ENCODE measurements at regions not wholly inside any gene's neighbourhood (a gene's known extent, or its start where the extent isn't known, plus 50 kb on each side); places are given as distances from the start of the nearest gene placed in this dataset.
"Not testable (repeated sequence)": the region's sequence is repeated elsewhere in the genome, so short reads cannot be mapped to it uniquely, and the experiment has no call there.

DNA sequence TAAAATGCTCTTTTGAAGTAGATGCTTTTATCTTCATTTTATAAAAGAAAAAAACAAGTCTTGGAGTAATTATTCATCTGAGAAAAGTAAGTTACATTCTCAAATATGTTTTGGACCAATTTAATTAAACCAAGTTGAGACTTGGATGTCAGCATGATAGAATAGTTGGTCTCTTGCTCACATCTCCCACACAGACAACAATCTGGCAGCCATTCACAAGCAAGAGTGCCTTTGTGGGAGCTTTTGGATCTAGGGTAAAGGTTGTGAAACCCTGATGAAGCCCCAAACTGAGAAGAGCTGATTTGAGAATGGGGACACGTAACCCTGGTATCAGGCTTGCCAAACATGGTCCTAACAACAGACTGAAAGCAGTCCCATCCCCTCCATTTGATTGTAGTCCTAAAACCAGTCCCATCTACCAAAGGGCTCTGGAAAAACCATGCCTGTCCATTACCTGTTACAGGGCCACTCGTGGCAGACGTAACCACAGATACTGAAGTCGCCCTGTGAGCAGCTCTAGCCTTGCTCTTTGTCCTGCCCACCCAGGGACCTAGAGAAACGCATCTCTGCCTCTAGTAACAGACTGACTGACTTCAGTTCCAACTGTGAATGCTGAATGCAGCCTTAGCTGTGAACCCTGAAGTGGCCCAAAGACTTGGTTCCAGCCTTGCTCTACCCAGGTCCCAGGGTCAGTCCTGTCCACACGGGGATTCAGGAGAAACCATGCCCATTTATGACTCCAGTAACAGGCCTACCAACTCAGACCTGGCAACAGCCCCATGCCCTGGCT, 145.5 kb upstream of the SYNPR start:
- H3K36me3 ChIP-seq (ENCODE audit: control insufficient read depth in 2 of 2, insufficient read depth in 2 of 2, low read length in 1 of 2), result no peaks in the 10 kb centered on the region
- WGBS, result 74% methylated on average over 6 of the region's 6 CpGs
- no peaks in the 10 kb centered on the region for H3K9me3 ChIP-seq (ENCODE audit: control insufficient read depth in 2 of 2, insufficient read depth in 1 of 2, low read length in 1 of 2)
- no peak overlapping the region for H3K27ac ChIP-seq (ENCODE audit: low read depth in 1 of 2, low read length in 1 of 2)
- H3K4me1 ChIP-seq (ENCODE audit: control insufficient read depth in 2 of 2, insufficient read depth in 2 of 2, low read length in 2 of 2), result no peaks in the 10 kb centered on the region
- H3K4me3 ChIP-seq (ENCODE audit: low read length in 2 of 2), result no peak overlapping the region
- H3K27me3 ChIP-seq (ENCODE audit: control insufficient read depth in 2 of 2, insufficient read depth in 1 of 2, low read length in 1 of 2), result no peaks in the 10 kb centered on the region
- DNase-seq (ENCODE audit: low read depth in 6 of 9, low spot score in 9 of 9), result no peak

DNA sequence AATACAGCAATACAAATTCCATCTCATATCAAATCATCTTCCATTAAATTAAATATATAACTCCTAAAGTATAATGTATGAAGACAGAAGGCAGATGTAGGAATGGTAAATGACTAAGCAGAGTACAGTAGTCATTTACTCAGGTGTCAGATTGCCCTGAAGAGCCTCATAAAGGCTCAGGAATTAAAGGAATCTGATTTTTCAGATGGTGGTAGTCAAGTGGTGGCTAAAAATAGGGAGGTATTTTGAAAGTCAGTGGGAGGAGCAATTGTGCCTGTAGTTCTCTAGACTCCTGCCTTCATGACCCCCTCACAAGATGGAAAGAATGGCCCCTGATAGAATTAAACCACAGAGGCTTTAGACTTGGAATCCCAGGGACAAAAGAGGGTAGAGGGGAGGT, 142.7 kb upstream of the SYNPR start:
- Histone ChIP-seq H3K27ac (ENCODE audit: low read depth in 1 of 2, low read length in 1 of 2) (no peak overlapping the region), H3K27me3 (ENCODE audit: control insufficient read depth in 2 of 2, insufficient read depth in 1 of 2, low read length in 1 of 2) (no peaks in the 10 kb centered on the region), H3K36me3 (ENCODE audit: control insufficient read depth in 2 of 2, insufficient read depth in 2 of 2, low read length in 1 of 2) (no peaks in the 10 kb centered on the region), H3K4me3 (ENCODE audit: low read length in 2 of 2) (no peak overlapping the region), H3K9me3 (ENCODE audit: control insufficient read depth in 2 of 2, insufficient read depth in 1 of 2, low read length in 1 of 2) (no peaks in the 10 kb centered on the region), H3K4me1 (ENCODE audit: control insufficient read depth in 2 of 2, insufficient read depth in 2 of 2, low read length in 2 of 2) (no peaks in the 10 kb centered on the region)
- DNase-seq (ENCODE audit: low read depth in 6 of 9, low spot score in 9 of 9), result no peak

- 93% methylated on average over 23 of the region's 26 CpGs for WGBS
- not testable (repeated sequence) for DNase-seq (ENCODE audit: low read depth in 6 of 9, low spot score in 9 of 9); H3K4me1 ChIP-seq (ENCODE audit: control insufficient read depth in 2 of 2, insufficient read depth in 2 of 2, low read length in 2 of 2); H3K9me3 ChIP-seq (ENCODE audit: control insufficient read depth in 2 of 2, insufficient read depth in 1 of 2, low read length in 1 of 2); H3K36me3 ChIP-seq (ENCODE audit: control insufficient read depth in 2 of 2, insufficient read depth in 2 of 2, low read length in 1 of 2); H3K27ac ChIP-seq (ENCODE audit: low read depth in 1 of 2, low read length in 1 of 2); H3K4me3 ChIP-seq (ENCODE audit: low read length in 2 of 2); H3K27me3 ChIP-seq (ENCODE audit: control insufficient read depth in 2 of 2, insufficient read depth in 1 of 2, low read length in 1 of 2)
Observed at GRCh38 chr3:63136249-63136648, 141.9 kb upstream of the SYNPR start.

- no peaks in the 10 kb centered on the region for H3K36me3 ChIP-seq (ENCODE audit: control insufficient read depth in 2 of 2, insufficient read depth in 2 of 2, low read length in 1 of 2)
- H3K27ac ChIP-seq (ENCODE audit: low read depth in 1 of 2, low read length in 1 of 2), result no peak overlapping the region
- no peak for DNase-seq (ENCODE audit: low read depth in 6 of 9, low spot score in 9 of 9)
- H3K27me3 ChIP-seq (ENCODE audit: control insufficient read depth in 2 of 2, insufficient read depth in 1 of 2, low read length in 1 of 2), result no peaks in the 10 kb centered on the region
- 52% methylated on average over 2 of the region's 2 CpGs for WGBS
- no peaks in the 10 kb centered on the region for H3K4me1 ChIP-seq (ENCODE audit: control insufficient read depth in 2 of 2, insufficient read depth in 2 of 2, low read length in 2 of 2)
- H3K9me3 ChIP-seq (ENCODE audit: control insufficient read depth in 2 of 2, insufficient read depth in 1 of 2, low read length in 1 of 2), result no peaks in the 10 kb centered on the region
- no peak overlapping the region for H3K4me3 ChIP-seq (ENCODE audit: low read length in 2 of 2)
Observed at GRCh38 chr3:63142681-63143080, 135.4 kb upstream of the SYNPR start.

DNA sequence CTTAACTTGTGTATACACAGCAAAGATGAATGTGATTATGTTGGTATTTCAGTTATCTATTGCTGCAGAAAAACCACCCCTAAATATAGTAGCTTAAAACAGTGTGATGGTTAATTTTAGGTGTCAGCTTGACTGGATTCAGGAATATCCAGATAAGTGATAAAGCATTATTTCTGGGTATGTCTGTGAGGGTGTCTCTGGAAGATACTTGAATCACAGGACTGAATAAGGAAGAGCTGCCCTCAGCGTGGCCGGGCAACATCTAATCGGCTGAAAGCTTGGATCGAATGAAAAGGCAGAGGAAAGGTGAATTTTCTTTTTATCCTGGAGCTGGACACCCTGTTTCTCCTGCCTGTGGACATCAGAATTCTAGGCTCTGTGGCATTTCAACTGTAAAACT, 132.0 kb upstream of the SYNPR start:
- Histone ChIP-seq H3K4me1 (ENCODE audit: control insufficient read depth in 2 of 2, insufficient read depth in 2 of 2, low read length in 2 of 2) (no peaks in the 10 kb centered on the region), H3K9me3 (ENCODE audit: control insufficient read depth in 2 of 2, insufficient read depth in 1 of 2, low read length in 1 of 2) (no peaks in the 10 kb centered on the region), H3K36me3 (ENCODE audit: control insufficient read depth in 2 of 2, insufficient read depth in 2 of 2, low read length in 1 of 2) (no peaks in the 10 kb centered on the region), H3K27ac (ENCODE audit: low read depth in 1 of 2, low read length in 1 of 2) (no peak overlapping the region), H3K4me3 (ENCODE audit: low read length in 2 of 2) (no peak overlapping the region), H3K27me3 (ENCODE audit: control insufficient read depth in 2 of 2, insufficient read depth in 1 of 2, low read length in 1 of 2) (no peaks in the 10 kb centered on the region)
- no peak for DNase-seq (ENCODE audit: low read depth in 6 of 9, low spot score in 9 of 9)
- 94% methylated on average over 4 of the region's 4 CpGs for WGBS

GRCh38 chr3:63150880-63151279, 127.2 kb upstream of the SYNPR start:
- Histone ChIP-seq H3K4me3 (ENCODE audit: low read length in 2 of 2) (no peak overlapping the region), H3K9me3 (ENCODE audit: control insufficient read depth in 2 of 2, insufficient read depth in 1 of 2, low read length in 1 of 2) (no peaks in the 10 kb centered on the region)
- WGBS, result 62% methylated on average over 3 of the region's 3 CpGs

GRCh38 chr3:63151897-63152296, 126.2 kb upstream of the SYNPR start:
- Histone ChIP-seq H3K36me3 (ENCODE audit: control insufficient read depth in 2 of 2, insufficient read depth in 2 of 2, low read length in 1 of 2) (no peaks in the 10 kb centered on the region), H3K9me3 (ENCODE audit: control insufficient read depth in 2 of 2, insufficient read depth in 1 of 2, low read length in 1 of 2) (no peaks in the 10 kb centered on the region), H3K4me1 (ENCODE audit: control insufficient read depth in 2 of 2, insufficient read depth in 2 of 2, low read length in 2 of 2) (no peaks in the 10 kb centered on the region), H3K27me3 (ENCODE audit: control insufficient read depth in 2 of 2, insufficient read depth in 1 of 2, low read length in 1 of 2) (no peaks in the 10 kb centered on the region), H3K4me3 (ENCODE audit: low read length in 2 of 2) (no peak overlapping the region), H3K27ac (ENCODE audit: low read depth in 1 of 2, low read length in 1 of 2) (no peak overlapping the region)
- DNase-seq (ENCODE audit: low read depth in 6 of 9, low spot score in 9 of 9), result no peak
- 90% methylated on average over 1 of the region's 1 CpG for WGBS

More at GRCh38 chr3:63150880-63151279, 127.2 kb upstream of the SYNPR start:
- no peak overlapping the region for H3K27ac ChIP-seq (ENCODE audit: low read depth in 1 of 2, low read length in 1 of 2)
- H3K27me3 ChIP-seq (ENCODE audit: control insufficient read depth in 2 of 2, insufficient read depth in 1 of 2, low read length in 1 of 2), result no peaks in the 10 kb centered on the region
- no peaks in the 10 kb centered on the region for H3K36me3 ChIP-seq (ENCODE audit: control insufficient read depth in 2 of 2, insufficient read depth in 2 of 2, low read length in 1 of 2)
- no peak for DNase-seq (ENCODE audit: low read depth in 6 of 9, low spot score in 9 of 9)
- no peaks in the 10 kb centered on the region for H3K4me1 ChIP-seq (ENCODE audit: control insufficient read depth in 2 of 2, insufficient read depth in 2 of 2, low read length in 2 of 2)

DNA sequence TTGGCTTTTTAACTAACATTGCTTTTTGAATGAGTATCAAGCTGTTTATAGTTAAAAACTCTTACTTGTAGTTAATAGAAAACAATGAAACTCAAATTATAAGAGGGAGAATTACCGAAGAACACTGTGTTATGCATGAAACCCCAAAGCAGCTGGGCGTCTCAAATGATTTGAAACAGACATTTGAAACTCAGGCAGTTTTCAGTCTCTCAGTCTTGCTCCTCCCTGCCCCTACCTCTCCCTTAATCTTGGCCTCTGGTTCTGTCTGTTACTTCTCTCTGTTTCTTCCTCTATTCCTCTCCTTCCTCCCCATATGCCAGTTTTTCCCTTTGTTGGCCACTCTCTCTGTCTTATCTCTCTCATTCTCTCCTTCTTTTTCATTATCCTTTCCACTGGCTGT, 118.3 kb upstream of the SYNPR start:
- H3K27ac ChIP-seq (ENCODE audit: low read depth in 1 of 2, low read length in 1 of 2), result no peak overlapping the region
- DNase-seq (ENCODE audit: low read depth in 6 of 9, low spot score in 9 of 9), result no peak
- 86% methylated on average over 2 of the region's 2 CpGs for WGBS
- no peaks in the 10 kb centered on the region for H3K9me3 ChIP-seq (ENCODE audit: control insufficient read depth in 2 of 2, insufficient read depth in 1 of 2, low read length in 1 of 2)
- H3K36me3 ChIP-seq (ENCODE audit: control insufficient read depth in 2 of 2, insufficient read depth in 2 of 2, low read length in 1 of 2), result no peaks in the 10 kb centered on the region
- no peaks in the 10 kb centered on the region for H3K27me3 ChIP-seq (ENCODE audit: control insufficient read depth in 2 of 2, insufficient read depth in 1 of 2, low read length in 1 of 2)
- H3K4me3 ChIP-seq (ENCODE audit: low read length in 2 of 2), result no peak overlapping the region
- H3K4me1 ChIP-seq (ENCODE audit: control insufficient read depth in 2 of 2, insufficient read depth in 2 of 2, low read length in 2 of 2), result no peaks in the 10 kb centered on the region

DNA sequence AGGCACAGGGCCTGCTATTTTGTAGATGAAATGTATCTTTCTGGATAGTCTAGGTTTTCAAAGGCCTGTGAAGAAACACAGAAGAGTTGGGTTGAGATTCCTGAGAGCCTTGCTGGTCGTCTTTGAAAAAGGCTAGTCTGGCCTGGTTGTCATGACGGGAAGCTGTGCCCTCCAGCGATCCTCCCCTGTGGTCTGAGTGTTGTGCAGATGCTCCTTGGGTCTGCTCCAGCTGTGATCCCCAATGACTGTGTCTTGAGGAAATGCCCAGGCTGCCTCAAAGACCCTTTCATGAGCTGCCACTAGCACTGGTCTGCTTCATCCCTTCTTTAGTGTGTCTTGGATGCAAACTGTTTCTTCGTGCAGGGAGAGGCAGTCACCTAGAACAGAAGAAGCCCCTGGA, 111.0 kb upstream of the SYNPR start:
- 70% methylated on average over 4 of the region's 4 CpGs for WGBS
- Histone ChIP-seq H3K27me3 (ENCODE audit: control insufficient read depth in 2 of 2, insufficient read depth in 1 of 2, low read length in 1 of 2) (no peaks in the 10 kb centered on the region), H3K4me3 (ENCODE audit: low read length in 2 of 2) (no peak overlapping the region), H3K27ac (ENCODE audit: low read depth in 1 of 2, low read length in 1 of 2) (no peak overlapping the region), H3K4me1 (ENCODE audit: control insufficient read depth in 2 of 2, insufficient read depth in 2 of 2, low read length in 2 of 2) (no peaks in the 10 kb centered on the region), H3K36me3 (ENCODE audit: control insufficient read depth in 2 of 2, insufficient read depth in 2 of 2, low read length in 1 of 2) (no peaks in the 10 kb centered on the region), H3K9me3 (ENCODE audit: control insufficient read depth in 2 of 2, insufficient read depth in 1 of 2, low read length in 1 of 2) (no peaks in the 10 kb centered on the region)
- DNase-seq (ENCODE audit: low read depth in 6 of 9, low spot score in 9 of 9), result no peak
